Hepatocyte (in vitro differentiated cells): ENCODE measurements at regions not wholly inside any gene's neighbourhood (a gene's known extent, or its start where the extent isn't known, plus 50 kb on each side); places are given as distances from the start of the nearest gene placed in this dataset.

ENCODE experiments used
- EZH2 ChIP-seq: fragments of 200-600 bp; sonication (generic); IDR thresholded peaks from 2 replicates; pipeline ENCODE4 v1.6.1; 2016; ENCODE audit warnings: antibody characterized with exemption, mild to moderate bottlenecking, borderline replicate concordance
- EZH2phosphoT487 ChIP-seq: fragments of 200-600 bp; sonication (generic); IDR thresholded peaks from one replicate; pipeline ENCODE4 v1.6.1; 2018; ENCODE audit warnings: antibody characterized with exemption, mild to moderate bottlenecking, low read depth, moderate library complexity; ENCODE audit not compliant: unreplicated experiment, severe bottlenecking
- TF ChIP-seq, protein P1 (sequence below): fragments of 200-600 bp; sonication (generic); IDR thresholded peaks from 2 replicates; pipeline ENCODE4 v1.5.1; 2016; ENCODE audit warnings: antibody characterized with exemption, mild to moderate bottlenecking; ENCODE audit not compliant: poor library complexity

DNA sequence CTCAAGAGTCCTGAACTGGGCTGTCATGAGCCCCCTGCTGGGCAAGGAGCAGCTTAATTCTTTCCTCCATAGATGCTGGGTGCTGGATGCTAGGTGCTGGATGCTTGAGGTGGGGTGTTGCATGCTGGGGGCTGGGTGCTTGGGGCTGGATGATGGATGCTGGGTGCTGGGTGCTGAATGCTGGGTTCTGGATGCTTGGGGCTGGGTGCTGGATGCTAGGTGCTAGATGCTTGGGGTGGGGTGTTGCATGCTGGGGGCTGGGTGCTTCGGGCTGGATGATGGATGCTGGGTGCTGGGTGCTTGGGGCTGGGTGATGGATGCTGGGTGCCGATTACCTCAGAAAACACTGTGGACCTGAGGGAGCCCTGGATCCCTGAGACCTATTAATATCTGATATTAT lies 837.7 kb downstream of the GALR1 start:
- TF ChIP-seq, protein P1, sequence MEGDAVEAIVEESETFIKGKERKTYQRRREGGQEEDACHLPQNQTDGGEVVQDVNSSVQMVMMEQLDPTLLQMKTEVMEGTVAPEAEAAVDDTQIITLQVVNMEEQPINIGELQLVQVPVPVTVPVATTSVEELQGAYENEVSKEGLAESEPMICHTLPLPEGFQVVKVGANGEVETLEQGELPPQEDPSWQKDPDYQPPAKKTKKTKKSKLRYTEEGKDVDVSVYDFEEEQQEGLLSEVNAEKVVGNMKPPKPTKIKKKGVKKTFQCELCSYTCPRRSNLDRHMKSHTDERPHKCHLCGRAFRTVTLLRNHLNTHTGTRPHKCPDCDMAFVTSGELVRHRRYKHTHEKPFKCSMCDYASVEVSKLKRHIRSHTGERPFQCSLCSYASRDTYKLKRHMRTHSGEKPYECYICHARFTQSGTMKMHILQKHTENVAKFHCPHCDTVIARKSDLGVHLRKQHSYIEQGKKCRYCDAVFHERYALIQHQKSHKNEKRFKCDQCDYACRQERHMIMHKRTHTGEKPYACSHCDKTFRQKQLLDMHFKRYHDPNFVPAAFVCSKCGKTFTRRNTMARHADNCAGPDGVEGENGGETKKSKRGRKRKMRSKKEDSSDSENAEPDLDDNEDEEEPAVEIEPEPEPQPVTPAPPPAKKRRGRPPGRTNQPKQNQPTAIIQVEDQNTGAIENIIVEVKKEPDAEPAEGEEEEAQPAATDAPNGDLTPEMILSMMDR: no peak
- TF ChIP-seq EZH2phosphoT487: no peak
- no peak for TF ChIP-seq EZH2
